PC-9 (cell line): ENCODE measurements at regions not wholly inside any gene's neighbourhood (a gene's known extent, or its start where the extent isn't known, plus 50 kb on each side); places are given as distances from the start of the nearest gene placed in this dataset.
"Not testable (repeated sequence)": the region's sequence is repeated elsewhere in the genome, so short reads cannot be mapped to it uniquely, and the experiment has no call there.

Experiments
- BruUV-seq: library from RNA; stranded (reverse); fragments of 400-500 nt; replicated peaks from 2 replicates; lab custom pipeline; 2021; lab: Mats Ljungman, UMichigan
- CTCF ChIA-PET: fragments of 300-600 bp; sonication (Branson Sonifier 250); formaldehyde crosslinking; loops from one replicate; lab custom pipeline; 2022; ENCODE audit warnings: antibody characterized with exemption; lab: Charles Lee
- POLR2A ChIA-PET: fragments of 300-600 bp; sonication (Branson Sonifier 250); formaldehyde crosslinking; loops from one replicate; lab custom pipeline; 2022; ENCODE audit warnings: antibody characterized with exemption; ENCODE audit not compliant: unreplicated experiment; lab: Charles Lee
- DNase-seq, 2 experiments: peaks; one replicate each; pipeline versions ENCODE4 v3.0.0 to v3.0.0-alpha.2; 2015 to 2022; ENCODE audit warnings: mixed read lengths in 1 of 2
- H2AFZ ChIP-seq: fragments of 200-600 bp; sonication (generic); 2 replicates; pipeline ENCODE4 v1.8.1; 2017; ENCODE audit warnings: antibody characterized with exemption
- H3F3A ChIP-seq: fragments of 200-600 bp; sonication (generic); 2 replicates; pipeline ENCODE4 v1.8.1; 2017; ENCODE audit warnings: antibody characterized with exemption, mild to moderate bottlenecking, low read depth; ENCODE audit not compliant: insufficient read depth
- H3K27ac ChIP-seq: fragments of 200-600 bp; sonication (generic); 2 replicates; pipeline ENCODE4 v1.6.1; 2016; ENCODE audit warnings: mixed run types
- H3K27me3 ChIP-seq: fragments of 200-600 bp; sonication (generic); 2 replicates; pipeline ENCODE4 v1.6.1; 2016; ENCODE audit warnings: low read depth, mixed run types; ENCODE audit not compliant: insufficient read depth
- H3K36me3 ChIP-seq: fragments of 200-600 bp; sonication (generic); 2 replicates; pipeline ENCODE4 v1.6.1; 2016; ENCODE audit warnings: low read depth, mixed run types
- H3K4me1 ChIP-seq: fragments of 200-600 bp; sonication (generic); replicated peaks from 2 replicates; pipeline ENCODE4 v1.6.1; 2016; ENCODE audit warnings: mixed run types; ENCODE audit not compliant: insufficient read depth
- H3K4me2 ChIP-seq: fragments of 200-600 bp; sonication (generic); 2 replicates; pipeline ENCODE4 v1.6.1; 2017; ENCODE audit warnings: mixed run types
- H3K4me3 ChIP-seq: fragments of 200-600 bp; sonication (generic); 2 replicates; pipeline ENCODE4 v1.6.1; 2016; ENCODE audit warnings: mixed run types
- H3K79me2 ChIP-seq: fragments of 200-600 bp; sonication (generic); 2 replicates; pipeline ENCODE4 v1.6.1; 2017; ENCODE audit warnings: low read depth, mixed run types
- H3K9me2 ChIP-seq: fragments of 200-600 bp; sonication (generic); 2 replicates; pipeline ENCODE4 v1.8.1; 2017; ENCODE audit warnings: mild to moderate bottlenecking; ENCODE audit not compliant: insufficient read depth
- H3K9me3 ChIP-seq: fragments of 200-600 bp; sonication (generic); 2 replicates; pipeline ENCODE4 v1.8.1; 2016; ENCODE audit warnings: low read depth; ENCODE audit not compliant: insufficient read depth
- H4K20me1 ChIP-seq: fragments of 200-600 bp; sonication (generic); 2 replicates; pipeline ENCODE4 v1.8.1; 2017; ENCODE audit not compliant: insufficient read depth
- EZH2 ChIP-seq: fragments of 200-600 bp; sonication (generic); IDR thresholded peaks from 2 replicates; pipeline ENCODE4 v1.8.0; 2017; ENCODE audit warnings: antibody characterized with exemption, low read depth
- intact Hi-C: fragments of 100-400 bp; cut with micrococcal nuclease; formaldehyde crosslinking; loops from one replicate; pipeline ENCODE4 v1.10.0; 2022; ENCODE audit not compliant: unreplicated experiment
- TF ChIP-seq, protein P1 (sequence below): fragments of 200-600 bp; sonication (generic); conservative IDR thresholded peaks from 2 replicates; pipeline ENCODE4 v1.6.1; 2017; ENCODE audit warnings: mixed run types, antibody characterized with exemption, mild to moderate bottlenecking, moderate library complexity

DNA sequence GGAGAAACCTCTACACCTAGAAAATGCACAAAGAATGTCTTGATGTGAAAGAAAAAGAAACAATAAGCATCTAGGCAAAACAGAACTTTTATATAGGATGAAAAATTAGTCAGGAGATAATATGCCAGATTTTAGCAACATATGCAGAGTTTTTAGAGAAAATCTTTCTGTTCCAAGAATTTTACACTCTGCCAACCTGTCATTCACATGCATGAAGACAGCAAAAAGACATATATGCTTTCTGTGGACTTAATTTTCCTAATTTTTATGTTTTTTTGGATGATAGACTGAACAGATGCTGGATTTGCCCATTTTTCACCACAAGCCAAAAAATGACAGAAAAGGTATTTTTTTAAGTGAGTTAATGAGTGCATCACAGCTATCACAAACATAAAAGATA is 637.3 kb downstream of the TRIB2 start:
- H3F3A ChIP-seq = no peaks in the 10 kb centered on the region
- H3K27me3 ChIP-seq = no peaks in the 10 kb centered on the region
- no peak overlapping the region for H3K27ac ChIP-seq
- H3K9me2 ChIP-seq = no peaks in the 10 kb centered on the region
- intact Hi-C loops = no loop called here
- DNase-seq = no peak
- TF ChIP-seq EZH2 = no peak
- TF ChIP-seq, protein P1, sequence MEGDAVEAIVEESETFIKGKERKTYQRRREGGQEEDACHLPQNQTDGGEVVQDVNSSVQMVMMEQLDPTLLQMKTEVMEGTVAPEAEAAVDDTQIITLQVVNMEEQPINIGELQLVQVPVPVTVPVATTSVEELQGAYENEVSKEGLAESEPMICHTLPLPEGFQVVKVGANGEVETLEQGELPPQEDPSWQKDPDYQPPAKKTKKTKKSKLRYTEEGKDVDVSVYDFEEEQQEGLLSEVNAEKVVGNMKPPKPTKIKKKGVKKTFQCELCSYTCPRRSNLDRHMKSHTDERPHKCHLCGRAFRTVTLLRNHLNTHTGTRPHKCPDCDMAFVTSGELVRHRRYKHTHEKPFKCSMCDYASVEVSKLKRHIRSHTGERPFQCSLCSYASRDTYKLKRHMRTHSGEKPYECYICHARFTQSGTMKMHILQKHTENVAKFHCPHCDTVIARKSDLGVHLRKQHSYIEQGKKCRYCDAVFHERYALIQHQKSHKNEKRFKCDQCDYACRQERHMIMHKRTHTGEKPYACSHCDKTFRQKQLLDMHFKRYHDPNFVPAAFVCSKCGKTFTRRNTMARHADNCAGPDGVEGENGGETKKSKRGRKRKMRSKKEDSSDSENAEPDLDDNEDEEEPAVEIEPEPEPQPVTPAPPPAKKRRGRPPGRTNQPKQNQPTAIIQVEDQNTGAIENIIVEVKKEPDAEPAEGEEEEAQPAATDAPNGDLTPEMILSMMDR = no peak
- H2AFZ ChIP-seq = no peak overlapping the region
- no peaks in the 10 kb centered on the region for H3K79me2 ChIP-seq
- no peaks in the 10 kb centered on the region for H3K36me3 ChIP-seq
- no peaks in the 10 kb centered on the region for H3K4me1 ChIP-seq
- CTCF ChIA-PET = no interaction called here
- H4K20me1 ChIP-seq = no peaks in the 10 kb centered on the region
- no peak overlapping the region for H3K4me3 ChIP-seq
- no peaks in the 10 kb centered on the region for H3K9me3 ChIP-seq
- no TSS peak for BruUV-seq
- no peak overlapping the region for H3K4me2 ChIP-seq
- POLR2A ChIA-PET = no interaction called here

DNA sequence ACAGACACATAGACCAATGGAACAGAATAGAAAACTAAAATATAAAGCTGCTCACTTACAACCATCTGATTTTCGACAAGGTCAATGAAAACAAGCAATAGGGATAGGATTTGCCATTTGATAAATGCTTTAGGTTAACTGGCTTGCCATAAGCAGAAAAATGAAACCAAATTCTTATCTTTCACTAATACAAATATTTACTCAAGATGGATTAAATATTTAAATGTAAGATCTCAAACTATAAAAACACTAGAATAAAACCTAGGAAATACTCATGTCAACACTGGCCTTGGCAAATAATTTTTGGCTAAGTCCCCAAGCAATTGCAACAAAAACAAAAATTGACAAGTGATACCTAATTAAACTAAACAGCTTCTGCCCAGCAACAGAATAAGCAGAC is 665.2 kb downstream of the TRIB2 start:
- H3K36me3 ChIP-seq, H3K79me2 ChIP-seq, H3K9me3 ChIP-seq, H3K4me3 ChIP-seq, CTCF ChIA-PET, intact Hi-C loops, H4K20me1 ChIP-seq, DNase-seq, H3K27me3 ChIP-seq, H3K4me2 ChIP-seq, H3K9me2 ChIP-seq, H3K27ac ChIP-seq, H2AFZ ChIP-seq, BruUV-seq, H3F3A ChIP-seq, H3K4me1 ChIP-seq, POLR2A ChIA-PET: not testable (repeated sequence)

DNA sequence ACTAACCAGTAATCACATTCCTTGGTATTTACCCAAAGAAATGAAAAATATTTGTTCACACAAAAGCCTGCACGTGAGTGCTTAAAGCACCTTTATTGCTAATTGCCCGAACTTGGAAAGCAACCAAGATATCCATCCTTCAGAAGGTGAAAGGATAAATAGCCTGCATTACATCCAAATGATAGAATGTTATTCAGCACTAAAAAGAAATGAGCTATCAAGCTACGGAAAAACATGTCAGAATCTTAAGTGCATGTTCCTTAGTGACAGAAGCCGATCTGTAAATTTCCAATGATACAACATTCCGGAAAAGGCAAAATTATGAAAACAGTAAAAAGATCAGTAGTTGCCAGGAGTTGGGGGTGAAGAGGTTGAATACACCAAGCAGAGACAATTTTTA is 672.4 kb downstream of the TRIB2 start:
- POLR2A ChIA-PET, H3K79me2 ChIP-seq, H3K4me2 ChIP-seq, intact Hi-C loops, H3K9me3 ChIP-seq, H3K9me2 ChIP-seq, H3K27ac ChIP-seq, H3K4me3 ChIP-seq, CTCF ChIA-PET, H4K20me1 ChIP-seq, H3K36me3 ChIP-seq, H3K27me3 ChIP-seq, H3F3A ChIP-seq, DNase-seq, BruUV-seq, H3K4me1 ChIP-seq, H2AFZ ChIP-seq: not testable (repeated sequence)

DNA sequence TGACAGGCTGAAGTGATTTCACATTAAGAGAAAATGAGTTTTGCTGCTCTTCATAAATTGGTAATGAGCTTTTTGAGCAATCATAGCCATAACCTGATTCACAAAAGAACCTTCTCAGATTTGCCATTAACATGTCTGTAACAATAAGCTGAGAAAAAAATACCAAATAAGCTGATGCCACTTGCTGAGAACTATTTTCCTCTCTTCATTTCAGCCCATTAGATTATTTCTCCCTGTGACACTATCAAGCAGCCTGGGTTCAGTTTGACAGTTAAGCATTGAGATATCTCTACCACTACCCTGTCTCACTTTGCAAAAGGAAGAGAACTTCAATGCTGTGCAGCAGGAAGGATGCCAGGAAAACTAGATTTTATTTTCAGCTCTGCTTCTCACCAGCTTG is 673.9 kb downstream of the TRIB2 start:
- no peaks in the 10 kb centered on the region for H4K20me1 ChIP-seq
- no TSS peak for BruUV-seq
- no peaks in the 10 kb centered on the region for H3K27me3 ChIP-seq
- no peak overlapping the region for H3K4me2 ChIP-seq
- H3K27ac ChIP-seq = no peak overlapping the region
- ChIA-PET POLR2A (no interaction called here), CTCF (no interaction called here)
- H3K4me1 ChIP-seq = no peaks in the 10 kb centered on the region
- no peaks in the 10 kb centered on the region for H3K79me2 ChIP-seq
- H2AFZ ChIP-seq = no peak overlapping the region
- no peaks in the 10 kb centered on the region for H3K9me2 ChIP-seq
- intact Hi-C loops = no loop called here
- H3K4me3 ChIP-seq = no peak overlapping the region
- no peak for DNase-seq
- no peaks in the 10 kb centered on the region for H3K36me3 ChIP-seq
- H3F3A ChIP-seq = no peaks in the 10 kb centered on the region
- H3K9me3 ChIP-seq = no peaks in the 10 kb centered on the region
- TF ChIP-seq EZH2 = no peak

DNA sequence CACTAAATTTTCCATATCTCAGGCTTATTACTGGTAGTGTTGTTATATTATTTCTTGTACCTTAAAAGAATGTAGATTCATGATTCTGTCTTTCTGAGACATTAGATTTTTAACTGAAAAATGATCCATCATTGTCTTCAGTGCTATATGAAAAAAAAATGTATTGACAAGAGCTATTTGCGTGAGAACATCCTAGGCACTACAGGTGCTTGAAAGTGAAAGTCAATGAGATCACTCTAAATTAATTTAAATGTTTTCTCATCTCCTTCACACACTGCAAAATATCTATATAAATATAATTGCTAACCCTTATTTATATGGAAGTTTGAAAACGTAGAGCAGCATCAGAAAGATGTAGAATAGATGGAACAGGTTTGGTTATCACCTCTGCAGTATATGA is 684.6 kb downstream of the TRIB2 start:
- ChIA-PET CTCF (no interaction called here), POLR2A (no interaction called here)
- H3K79me2 ChIP-seq = no peaks in the 10 kb centered on the region
- H3K27ac ChIP-seq = no peak overlapping the region
- no peaks in the 10 kb centered on the region; the same call in 1 of the 2 replicates for H3K9me2 ChIP-seq
- H2AFZ ChIP-seq = no peak overlapping the region
- TF ChIP-seq, protein P1 = no peak
- no peak for TF ChIP-seq EZH2
- intact Hi-C loops = no loop called here
- H3K4me2 ChIP-seq = no peak overlapping the region
- H3F3A ChIP-seq = no peaks in the 10 kb centered on the region
- no peak for DNase-seq
- no peaks in the 10 kb centered on the region for H4K20me1 ChIP-seq
- no peaks in the 10 kb centered on the region for H3K4me1 ChIP-seq
- no TSS peak for BruUV-seq
- no peaks in the 10 kb centered on the region for H3K36me3 ChIP-seq
- no peaks in the 10 kb centered on the region for H3K9me3 ChIP-seq
- no peaks in the 10 kb centered on the region for H3K27me3 ChIP-seq
- H3K4me3 ChIP-seq = no peak overlapping the region
